Endothelial cell of umbilical vein (primary cell): ENCODE measurements at regions not wholly inside any gene's neighbourhood (a gene's known extent, or its start where the extent isn't known, plus 50 kb on each side); places are given as distances from the start of the nearest gene placed in this dataset.

Experiments used
- BruUV-seq: library from RNA; stranded (reverse); fragments of 400-500 nt; replicated peaks from 2 replicates; lab custom pipeline; 2021; lab: Mats Ljungman, UMichigan
- CTCF ChIA-PET: fragments of 300-600, 350-600 bp; sonication (Branson Sonifier 250); formaldehyde crosslinking; loops from one replicate; lab custom pipeline; 2021; ENCODE audit warnings: antibody characterized with exemption, inconsistent platforms; lab: Charles Lee
- POLR2A ChIA-PET: fragments of 300-600, 350-600 bp; sonication (Branson Sonifier 250); formaldehyde crosslinking; loops from one replicate; lab custom pipeline; 2021; ENCODE audit warnings: antibody characterized with exemption, inconsistent platforms; lab: Charles Lee
- DNase-seq: peaks from one replicate; pipeline ENCODE4 v3.0.0-alpha.2; 2011; ENCODE audit warnings: low read depth, low spot score
- FAIRE-seq: peaks from 2 replicates; lab custom pipeline; 2011; peaks lifted over from hg19 to GRCh38; lab: Jason Lieb, UNC
- H2AFZ ChIP-seq: 2 replicates; pipeline ENCODE4 v1.6.0; 2012; ENCODE audit warnings: low read depth, low read length, control low read depth, inconsistent platforms
- H3K27ac ChIP-seq: 2 replicates; pipeline ENCODE4 v1.5.1; 2011; ENCODE audit warnings: low read depth, mild to moderate bottlenecking, control low read depth, low read length, moderate library complexity; ENCODE audit not compliant: insufficient read depth
- H3K27me3 ChIP-seq, 2 experiments: 2 replicates each; pipeline versions ENCODE4 v1.6.0 to v1.6.1; 2011; ENCODE audit warnings: low read length in 2 of 2, mixed read lengths in 1 of 2; ENCODE audit not compliant: control insufficient read depth in 2 of 2, insufficient read depth in 2 of 2
- H3K36me3 ChIP-seq, 2 experiments: 2 replicates in 1 of 2; 3 replicates in 1 of 2; pipeline ENCODE4 v1.5.1; 2011; ENCODE audit warnings: low read length in 2 of 2, mild to moderate bottlenecking in 1 of 2, moderate library complexity in 1 of 2; ENCODE audit not compliant: control insufficient read depth in 2 of 2, insufficient read depth in 2 of 2; ENCODE audit errors: extremely low read depth in 1 of 2
- H3K4me1 ChIP-seq: 3 replicates; pipeline ENCODE4 v1.5.1; 2011; ENCODE audit warnings: mild to moderate bottlenecking, low read length; ENCODE audit not compliant: control insufficient read depth, insufficient read depth; ENCODE audit errors: extremely low read depth
- H3K4me2 ChIP-seq: 2 replicates; pipeline ENCODE4 v1.6.1; 2011; ENCODE audit warnings: low read length, control low read depth, mixed read lengths; ENCODE audit not compliant: insufficient read depth
- H3K4me3 ChIP-seq, 3 experiments: fragments of 200-600 bp in 1 of 3; sonication (generic), shearing (Covaris generic) in 1 of 3; replicated peaks in 1 of 3; 2 replicates each; pipeline ENCODE4 v1.5.1; 2011 to 2016; ENCODE audit warnings: control low read depth in 3 of 3, low read length in 3 of 3, mild to moderate bottlenecking in 2 of 3, inconsistent platforms in 1 of 3, low read depth in 1 of 3, moderate library complexity in 1 of 3; ENCODE audit not compliant: insufficient read depth in 1 of 3
- H3K79me2 ChIP-seq: 2 replicates; pipeline ENCODE4 v1.6.0; 2012; ENCODE audit warnings: low read length, inconsistent platforms; ENCODE audit not compliant: control insufficient read depth, insufficient read depth
- H3K9ac ChIP-seq: replicated peaks from 2 replicates; pipeline ENCODE3; 2011; ENCODE audit warnings: low read length, control low read depth; ENCODE audit not compliant: insufficient read depth; ENCODE audit errors: extremely low read depth
- H3K9me1 ChIP-seq: replicated peaks from 3 replicates; pipeline ENCODE4 v1.6.0; 2011; ENCODE audit warnings: mild to moderate bottlenecking, low read length; ENCODE audit not compliant: control insufficient read depth, insufficient read depth; ENCODE audit errors: extremely low read depth
- H3K9me3 ChIP-seq: replicated peaks from 2 replicates; pipeline ENCODE4 v1.5.1; 2012; ENCODE audit warnings: low read length, inconsistent platforms; ENCODE audit not compliant: control insufficient read depth, insufficient read depth
- H4K20me1 ChIP-seq: replicated peaks from 2 replicates; pipeline ENCODE3; 2011; ENCODE audit warnings: mild to moderate bottlenecking, low read length; ENCODE audit not compliant: control insufficient read depth, insufficient read depth; ENCODE audit errors: extremely low read depth
- EZH2 ChIP-seq: IDR thresholded peaks from 2 replicates; pipeline ENCODE4 v1.6.1; 2012; ENCODE audit warnings: borderline replicate concordance, low read depth, mild to moderate bottlenecking, moderate library complexity, low read length, inconsistent platforms; ENCODE audit not compliant: severe bottlenecking
- FOS ChIP-seq: IDR thresholded peaks from 2 replicates; pipeline ENCODE4 v1.6.1; 2011; ENCODE audit warnings: mild to moderate bottlenecking, low read length, moderate library complexity, borderline replicate concordance; ENCODE audit not compliant: insufficient read depth
- GATA2 ChIP-seq: IDR thresholded peaks from 2 replicates; pipeline ENCODE4 v1.7.0; 2011; ENCODE audit warnings: low read depth, mild to moderate bottlenecking, moderate library complexity, mixed read lengths, low read length; ENCODE audit not compliant: insufficient read length, insufficient read depth
- JUN ChIP-seq: IDR thresholded peaks from 2 replicates; pipeline ENCODE4 v1.6.1; 2011; ENCODE audit warnings: borderline replicate concordance, low read depth; ENCODE audit not compliant: insufficient read length, insufficient read depth
- MYC ChIP-seq: IDR thresholded peaks from one replicate; pipeline ENCODE4 v1.6.1; 2011; ENCODE audit warnings: mild to moderate bottlenecking, low read depth, low read length
- POLR2A ChIP-seq: IDR thresholded peaks from 2 replicates; pipeline ENCODE4 v1.6.1; 2012; ENCODE audit warnings: low read depth, mild to moderate bottlenecking, control low read depth, low read length
- POLR2AphosphoS5 ChIP-seq: IDR thresholded peaks from 2 replicates; pipeline ENCODE4 v1.6.1; 2012; ENCODE audit warnings: low read depth, mild to moderate bottlenecking, control low read depth, low read length, moderate library complexity; ENCODE audit not compliant: insufficient read depth
- dilution Hi-C: fragments of 300-500 bp; cut with MboI; formaldehyde crosslinking; loops from one replicate; pipeline ENCODE4 v1.15.0; 2019; ENCODE audit warnings: low sequenced_read_pairs; ENCODE audit not compliant: extremely low pct_ligation_motif_present
- intact Hi-C: fragments of 100-400 bp; cut with micrococcal nuclease; formaldehyde crosslinking; loops from one replicate; pipeline ENCODE4 v1.10.0; 2022
- TF ChIP-seq, protein P1 (sequence below): IDR thresholded peaks from 2 replicates; pipeline ENCODE4 v1.6.1; 2011; ENCODE audit not compliant: insufficient read depth, insufficient read length
- TF ChIP-seq, protein P2 (sequence below), 2 donors: IDR thresholded peaks; 1 replicate in 1 of 2; 2 replicates in 1 of 2; pipeline ENCODE4 v1.5.1; 2011; ENCODE audit warnings: low read length in 2 of 2, mild to moderate bottlenecking in 2 of 2, moderate library complexity in 2 of 2, control low read depth in 1 of 2, inconsistent platforms in 1 of 2, low read depth in 1 of 2; ENCODE audit not compliant: insufficient read depth in 1 of 2; ENCODE audit errors: extremely low read depth in 1 of 2

DNA sequence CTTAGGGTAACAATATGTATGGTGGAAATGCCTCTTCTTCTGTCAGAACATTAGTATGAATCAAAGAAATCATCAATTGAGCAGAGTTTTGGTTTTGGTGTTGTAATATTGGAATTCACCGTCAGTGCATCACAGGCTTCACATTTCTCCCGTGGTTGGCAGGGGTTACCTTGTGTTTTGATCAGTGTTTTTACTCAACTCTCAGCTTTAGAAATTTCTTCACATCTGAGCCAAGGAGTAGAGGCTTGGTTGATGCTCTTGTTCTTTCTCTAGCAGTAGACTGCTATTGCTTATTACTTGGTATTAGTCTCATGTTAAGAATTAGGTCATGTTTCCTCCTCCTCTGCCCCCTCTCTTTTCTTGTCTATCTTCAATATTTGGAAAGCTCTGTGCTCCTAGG lies 188.8 kb upstream of the SMIM30 start:
- POLR2A ChIA-PET = no interaction called here

More for the DNA sequence above, 188.8 kb upstream of the SMIM30 start:
- Histone ChIP-seq H3K9me3 (no peaks in the 10 kb centered on the region), H3K27me3 (no peaks in the 10 kb centered on the region), H3K4me2 (no peak overlapping the region), H3K4me3 (no peak overlapping the region), H3K79me2 (no peaks in the 10 kb centered on the region), H3K27ac (no peak overlapping the region), H4K20me1 (no peaks in the 10 kb centered on the region), H3K9ac (no peak overlapping the region), H3K4me1 (no peaks in the 10 kb centered on the region), H3K36me3 (no peaks in the 10 kb centered on the region), H3K9me1 (no peaks in the 10 kb centered on the region), H2AFZ (no peak overlapping the region)
- TF ChIP-seq POLR2AphosphoS5 (no peak), GATA2 (no peak), JUN (no peak), FOS (no peak), POLR2A (no peak), EZH2 (no peak), MYC (no peak)
- TF ChIP-seq, protein P1, sequence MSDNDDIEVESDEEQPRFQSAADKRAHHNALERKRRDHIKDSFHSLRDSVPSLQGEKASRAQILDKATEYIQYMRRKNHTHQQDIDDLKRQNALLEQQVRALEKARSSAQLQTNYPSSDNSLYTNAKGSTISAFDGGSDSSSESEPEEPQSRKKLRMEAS = no peak
- TF ChIP-seq, protein P2, sequence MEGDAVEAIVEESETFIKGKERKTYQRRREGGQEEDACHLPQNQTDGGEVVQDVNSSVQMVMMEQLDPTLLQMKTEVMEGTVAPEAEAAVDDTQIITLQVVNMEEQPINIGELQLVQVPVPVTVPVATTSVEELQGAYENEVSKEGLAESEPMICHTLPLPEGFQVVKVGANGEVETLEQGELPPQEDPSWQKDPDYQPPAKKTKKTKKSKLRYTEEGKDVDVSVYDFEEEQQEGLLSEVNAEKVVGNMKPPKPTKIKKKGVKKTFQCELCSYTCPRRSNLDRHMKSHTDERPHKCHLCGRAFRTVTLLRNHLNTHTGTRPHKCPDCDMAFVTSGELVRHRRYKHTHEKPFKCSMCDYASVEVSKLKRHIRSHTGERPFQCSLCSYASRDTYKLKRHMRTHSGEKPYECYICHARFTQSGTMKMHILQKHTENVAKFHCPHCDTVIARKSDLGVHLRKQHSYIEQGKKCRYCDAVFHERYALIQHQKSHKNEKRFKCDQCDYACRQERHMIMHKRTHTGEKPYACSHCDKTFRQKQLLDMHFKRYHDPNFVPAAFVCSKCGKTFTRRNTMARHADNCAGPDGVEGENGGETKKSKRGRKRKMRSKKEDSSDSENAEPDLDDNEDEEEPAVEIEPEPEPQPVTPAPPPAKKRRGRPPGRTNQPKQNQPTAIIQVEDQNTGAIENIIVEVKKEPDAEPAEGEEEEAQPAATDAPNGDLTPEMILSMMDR (IDR thresholded peaks at IDR 0.05; ENCODE audit: extremely low read depth in 1 of 2, insufficient read depth in 1 of 2, low read depth in 1 of 2, low read length in 2 of 2) = no peak
- CTCF ChIA-PET = no interaction called here
- dilution Hi-C loops (no loop called here), intact Hi-C loops (no loop called here)
- FAIRE-seq = no peak
- no peak for DNase-seq
- no TSS peak for BruUV-seq
